Esophagus muscularis mucosa (tissue), 4 donors: ENCODE measurements at regions not wholly inside any gene's neighbourhood (a gene's known extent, or its start where the extent isn't known, plus 50 kb on each side); places are given as distances from the start of the nearest gene placed in this dataset.

ENCODE experiments used
- DNase-seq: peaks from one replicate; pipeline ENCODE4 v3.0.0-alpha.2; 2017; ENCODE audit errors: extremely low spot score
- H3K27ac ChIP-seq, 4 donors: fragments of 200-600 bp; sonication (generic); replicated peaks in 1 of 4; 1 replicate in 3 of 4; 2 replicates in 1 of 4; pipeline ENCODE4 v1.5.1; 2016 to 2019; ENCODE audit warnings: mild to moderate bottlenecking in 1 of 4
- H3K27me3 ChIP-seq, 4 donors: fragments of 200-600 bp; sonication (generic); one replicate each; pipeline versions ENCODE4 v1.5.1 to v1.6.0; 2016 to 2019
- H3K36me3 ChIP-seq, 4 donors: fragments of 200-600 bp; sonication (generic); one replicate each; pipeline ENCODE4 v1.5.1; 2016 to 2019
- H3K4me1 ChIP-seq, 4 donors: fragments of 200-600 bp; sonication (generic); one replicate each; pipeline ENCODE4 v1.5.1; 2016 to 2019
- H3K4me3 ChIP-seq, 4 donors: fragments of 200-600 bp; sonication (generic); 1 replicate in 2 of 4; 2 replicates in 2 of 4; pipeline ENCODE4 v1.5.1; 2016 to 2019; ENCODE audit warnings: mild to moderate bottlenecking in 4 of 4, moderate library complexity in 1 of 4
- H3K9me3 ChIP-seq, 4 donors: fragments of 200-600 bp; sonication (generic); 1 replicate in 3 of 4; 2 replicates in 1 of 4; pipeline ENCODE4 v1.5.1; 2016 to 2019
- EP300 ChIP-seq: sonication (generic); formaldehyde crosslinking; IDR thresholded peaks from one replicate; pipeline ENCODE4 v1.6.1; 2017; ENCODE audit warnings: antibody characterized with exemption
- POLR2A ChIP-seq: fragments of 450-650 bp; IDR thresholded peaks from one replicate; pipeline ENCODE4 v1.6.1; 2017; ENCODE audit warnings: antibody characterized with exemption, moderate library complexity, mild to moderate bottlenecking, low read depth
- POLR2AphosphoS5 ChIP-seq, 2 donors: sonication (generic); formaldehyde crosslinking; IDR thresholded peaks; one replicate each; pipeline ENCODE4 v1.6.1; 2017; ENCODE audit warnings: antibody characterized with exemption in 2 of 2
- WGBS: methylation state at CpG from one replicate; pipeline ENCODE4 v1.1.5; 2018; 5-methylcytosine and 5-hydroxymethylcytosine counted together
- intact Hi-C: fragments of 100-400 bp; cut with DNase I; formaldehyde crosslinking; loops from one replicate; pipeline ENCODE4 v1.15.1; 2023
- TF ChIP-seq, protein P1 (sequence below), 3 experiments: fragments of 200-600 bp in 2 of 3; fragments of 450-650 bp in 1 of 3; sonication (generic) in 2 of 3; IDR thresholded peaks; one replicate each; pipeline ENCODE4 v1.5.1; 2017 to 2019; ENCODE audit warnings: antibody characterized with exemption in 3 of 3, mild to moderate bottlenecking in 2 of 3, moderate library complexity in 1 of 3

DNA sequence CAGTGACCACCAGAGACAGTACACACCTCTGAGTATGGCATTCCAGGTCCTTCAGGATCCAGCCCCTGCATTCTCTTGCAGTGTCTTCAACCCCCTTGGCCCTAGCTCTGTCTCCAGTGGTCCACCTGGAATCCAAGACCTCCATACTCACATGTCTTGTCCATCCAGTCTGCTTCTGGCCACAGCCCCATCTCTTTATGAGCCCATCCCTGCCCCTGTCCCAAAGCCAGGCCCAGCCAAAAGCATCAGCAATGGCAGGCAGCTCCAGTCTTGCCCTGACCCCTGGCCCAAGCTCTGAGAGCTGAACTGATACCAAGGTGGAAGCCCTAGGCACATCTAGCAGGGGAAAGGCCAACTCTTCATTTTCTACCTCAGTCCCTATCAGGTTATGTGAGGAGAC is 119.6 kb upstream of the PTPRT start:
- Histone ChIP-seq H3K4me3 (no peak overlapping the region), H3K27me3 (no peaks in the 10 kb centered on the region), H3K9me3 (peaks cover 0 to 7% (median 3%) of the 10 kb centered on the region in 4 donors), H3K27ac (no peak overlapping the region), H3K4me1 (no peaks in the 10 kb centered on the region), H3K36me3 (no peaks in the 10 kb centered on the region)
- intact Hi-C loops, result no loop called here
- no peak for DNase-seq
- TF ChIP-seq POLR2AphosphoS5 (IDR thresholded peaks at IDR 0.05), result no peak
- TF ChIP-seq, protein P1, sequence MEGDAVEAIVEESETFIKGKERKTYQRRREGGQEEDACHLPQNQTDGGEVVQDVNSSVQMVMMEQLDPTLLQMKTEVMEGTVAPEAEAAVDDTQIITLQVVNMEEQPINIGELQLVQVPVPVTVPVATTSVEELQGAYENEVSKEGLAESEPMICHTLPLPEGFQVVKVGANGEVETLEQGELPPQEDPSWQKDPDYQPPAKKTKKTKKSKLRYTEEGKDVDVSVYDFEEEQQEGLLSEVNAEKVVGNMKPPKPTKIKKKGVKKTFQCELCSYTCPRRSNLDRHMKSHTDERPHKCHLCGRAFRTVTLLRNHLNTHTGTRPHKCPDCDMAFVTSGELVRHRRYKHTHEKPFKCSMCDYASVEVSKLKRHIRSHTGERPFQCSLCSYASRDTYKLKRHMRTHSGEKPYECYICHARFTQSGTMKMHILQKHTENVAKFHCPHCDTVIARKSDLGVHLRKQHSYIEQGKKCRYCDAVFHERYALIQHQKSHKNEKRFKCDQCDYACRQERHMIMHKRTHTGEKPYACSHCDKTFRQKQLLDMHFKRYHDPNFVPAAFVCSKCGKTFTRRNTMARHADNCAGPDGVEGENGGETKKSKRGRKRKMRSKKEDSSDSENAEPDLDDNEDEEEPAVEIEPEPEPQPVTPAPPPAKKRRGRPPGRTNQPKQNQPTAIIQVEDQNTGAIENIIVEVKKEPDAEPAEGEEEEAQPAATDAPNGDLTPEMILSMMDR (IDR thresholded peaks at IDR 0.05), result no peak
- no peak for TF ChIP-seq POLR2A
- no peak for TF ChIP-seq EP300

DNA sequence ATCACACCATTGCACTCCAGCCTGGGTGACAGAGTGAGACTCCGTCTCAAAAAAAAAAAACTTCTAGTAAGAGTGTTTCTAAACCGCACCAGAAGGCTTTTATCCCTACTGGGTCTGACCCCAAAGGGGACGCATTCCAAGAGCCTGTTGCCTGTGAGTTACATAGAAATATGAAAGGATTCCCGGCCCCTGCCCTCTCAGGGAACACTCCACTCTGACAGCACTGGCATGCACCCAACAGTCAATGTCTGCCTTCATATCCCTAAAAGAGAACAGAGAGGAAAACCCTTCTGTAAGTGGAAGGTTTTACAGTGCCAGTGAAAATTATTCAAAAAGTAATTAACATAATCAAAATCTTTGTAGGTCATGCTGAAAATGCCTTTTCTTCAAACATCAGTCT is 117.1 kb upstream of the PTPRT start:
- intact Hi-C loops, result no loop called here
- Histone ChIP-seq H3K4me3 (no peak overlapping the region), H3K27ac (no peak overlapping the region), H3K9me3 (peaks cover 0 to 7% (median 3%) of the 10 kb centered on the region in 4 donors), H3K27me3 (no peaks in the 10 kb centered on the region), H3K36me3 (no peaks in the 10 kb centered on the region), H3K4me1 (no peaks in the 10 kb centered on the region)
- DNase-seq, result no peak
- 44% methylated on average over 4 of the region's 4 CpGs for WGBS
- TF ChIP-seq POLR2AphosphoS5 (IDR thresholded peaks at IDR 0.05) (no peak), POLR2A (no peak), EP300 (no peak)
- TF ChIP-seq, protein P1 (IDR thresholded peaks at IDR 0.05), result no peak

DNA sequence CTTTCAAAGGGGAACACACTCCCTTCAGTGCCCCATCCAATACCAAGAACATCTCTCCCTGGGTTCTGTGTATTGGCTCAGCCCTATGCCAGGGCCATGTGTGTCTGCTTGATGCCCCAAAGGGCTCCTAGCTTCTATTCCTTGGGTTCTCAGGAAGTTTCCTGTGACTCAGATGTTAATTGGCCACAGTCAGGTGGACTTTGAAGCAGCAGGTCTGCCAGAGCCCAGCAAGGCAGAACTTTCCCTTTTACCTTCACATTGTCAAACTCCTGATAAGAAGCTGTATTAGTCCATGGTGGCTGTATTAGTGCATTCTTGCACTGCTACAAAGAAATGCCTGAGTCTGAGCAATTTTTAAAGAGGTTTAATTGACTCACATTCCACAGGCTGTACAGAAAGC is 116.0 kb upstream of the PTPRT start:
- Histone ChIP-seq H3K4me3 (no peak overlapping the region), H3K27ac (no peak overlapping the region), H3K36me3 (no peaks in the 10 kb centered on the region), H3K27me3 (no peaks in the 10 kb centered on the region), H3K9me3 (peaks cover 0 to 7% (median 3%) of the 10 kb centered on the region in 4 donors), H3K4me1 (no peaks in the 10 kb centered on the region)
- no peak for DNase-seq
- TF ChIP-seq EP300, result no peak
- TF ChIP-seq POLR2AphosphoS5 (IDR thresholded peaks at IDR 0.05), result no peak
- TF ChIP-seq, protein P1 (IDR thresholded peaks at IDR 0.05), result no peak
- no peak for TF ChIP-seq POLR2A
- intact Hi-C loops, result no loop called here

DNA sequence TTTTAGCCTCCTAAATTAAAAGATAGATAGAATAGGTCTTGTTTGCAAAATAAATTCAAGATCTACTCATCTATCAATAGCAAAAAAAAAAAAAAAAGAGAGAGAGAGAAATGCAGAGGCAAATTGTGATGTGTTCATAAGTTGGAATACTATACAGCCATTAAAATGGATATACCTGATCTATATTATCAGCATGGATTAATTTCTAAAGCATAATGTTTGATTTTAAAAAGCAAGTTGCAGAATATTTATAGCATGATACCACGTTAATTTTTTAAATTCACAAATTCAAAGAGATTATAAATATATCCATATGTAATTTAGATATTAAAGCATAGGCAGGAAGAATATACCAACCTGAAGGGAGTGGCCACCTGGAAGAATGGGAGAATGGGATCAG is 114.9 kb upstream of the PTPRT start:
- DNase-seq, result no peak
- no peaks in the 10 kb centered on the region for H3K4me1 ChIP-seq
- TF ChIP-seq EP300, result no peak
- TF ChIP-seq POLR2AphosphoS5 (IDR thresholded peaks at IDR 0.05), result no peak
- TF ChIP-seq POLR2A, result no peak
- TF ChIP-seq, protein P1 (IDR thresholded peaks at IDR 0.05), result no peak

DNA sequence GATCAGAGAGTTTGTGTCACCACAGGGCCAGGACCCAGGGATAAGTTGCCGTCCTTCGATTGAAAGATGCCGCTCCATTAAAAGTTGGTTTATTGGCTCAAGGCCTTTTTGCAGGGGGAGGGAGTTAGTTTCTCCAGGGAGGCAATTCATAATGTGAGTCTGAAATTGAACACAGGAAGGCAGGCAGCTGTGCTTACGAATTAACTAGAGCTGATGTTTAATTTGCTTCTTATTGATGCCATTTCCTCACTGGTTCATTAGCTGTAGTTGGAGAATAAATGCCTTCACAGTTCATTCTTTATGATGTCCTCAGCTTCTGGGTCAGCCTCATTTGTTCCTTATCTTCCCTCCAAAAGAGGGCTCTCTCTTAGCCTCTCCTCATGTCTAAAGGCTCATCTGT is 113.2 kb upstream of the PTPRT start:
- Histone ChIP-seq H3K27me3 (no peaks in the 10 kb centered on the region), H3K4me1 (no peaks in the 10 kb centered on the region), H3K27ac (no peak overlapping the region), H3K36me3 (no peaks in the 10 kb centered on the region), H3K4me3 (no peak overlapping the region), H3K9me3 (no peaks in the 10 kb centered on the region)
- 80% methylated on average over 4 of the region's 4 CpGs for WGBS
- intact Hi-C loops, result no loop called here
- DNase-seq, result no peak
- no peak for TF ChIP-seq EP300
- TF ChIP-seq, protein P1 (IDR thresholded peaks at IDR 0.05), result no peak
- TF ChIP-seq POLR2AphosphoS5 (IDR thresholded peaks at IDR 0.05), result no peak
- no peak for TF ChIP-seq POLR2A

More for the DNA sequence above, 114.9 kb upstream of the PTPRT start:
- intact Hi-C loops, result no loop called here
- 87% methylated on average over 1 of the region's 1 CpG for WGBS
- H3K36me3 ChIP-seq, result no peaks in the 10 kb centered on the region
- no peaks in the 10 kb centered on the region for H3K27me3 ChIP-seq
- H3K4me3 ChIP-seq, result no peak overlapping the region
- H3K27ac ChIP-seq, result no peak overlapping the region
- H3K9me3 ChIP-seq, result peaks cover 0 to 7% (median 3%) of the 10 kb centered on the region in 4 donors
